GM06990 (cell line): ENCODE measurements at regions not wholly inside any gene's neighbourhood (a gene's known extent, or its start where the extent isn't known, plus 50 kb on each side); places are given as distances from the start of the nearest gene placed in this dataset.

Experiments
- DNase-seq: peaks from one replicate; pipeline ENCODE4 v3.0.0-alpha.2; 2011; ENCODE audit not compliant: insufficient read length; ENCODE audit errors: extremely low read depth
- H3K27me3 ChIP-seq: replicated peaks from 2 replicates; pipeline ENCODE4 v1.6.0; 2011; ENCODE audit warnings: low read length; ENCODE audit not compliant: control insufficient read depth, insufficient read depth
- H3K36me3 ChIP-seq: 2 replicates; pipeline ENCODE4 v1.5.1; 2011; ENCODE audit warnings: low read length; ENCODE audit not compliant: control insufficient read depth, insufficient read depth
- H3K4me3 ChIP-seq: replicated peaks from 2 replicates; pipeline ENCODE4 v1.5.1; 2011; ENCODE audit warnings: low read depth, mild to moderate bottlenecking, control low read depth, low read length
- CTCF ChIP-seq: IDR thresholded peaks from 2 replicates; pipeline ENCODE4 v1.5.1; 2011; ENCODE audit warnings: low read length, control low read depth, mild to moderate bottlenecking, inconsistent platforms; ENCODE audit not compliant: insufficient read depth, poor library complexity, severe bottlenecking

- no peaks in the 10 kb centered on the region for H3K36me3 ChIP-seq
- no peak for DNase-seq
- H3K27me3 ChIP-seq = no peaks in the 10 kb centered on the region
- H3K4me3 ChIP-seq = no peak overlapping the region
- no peak for TF ChIP-seq CTCF
Measured at GRCh38 chr4:160811956-160812355, 1351.8 kb downstream of the FSTL5 start.

DNA sequence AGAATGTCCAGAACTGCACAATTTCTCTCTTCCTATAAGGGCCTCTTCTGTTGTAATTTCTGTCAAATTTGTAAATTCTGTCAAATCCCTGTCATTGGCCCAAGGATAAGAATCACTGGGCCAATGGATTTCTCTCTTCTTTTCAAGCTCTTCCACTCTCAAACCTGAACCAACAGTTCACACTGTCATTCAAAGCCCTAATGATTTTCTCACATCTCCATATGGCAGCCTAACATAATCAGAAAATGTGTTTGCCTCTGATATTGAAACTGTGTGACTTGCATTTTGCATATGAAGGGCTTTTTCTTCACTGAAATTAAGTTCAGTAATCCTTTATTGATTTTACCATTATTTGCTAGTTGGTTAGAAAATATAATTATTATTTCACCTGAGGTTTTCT is 1349.1 kb downstream of the FSTL5 start:
- H3K36me3 ChIP-seq = no peaks in the 10 kb centered on the region
- DNase-seq = no peak
- no peak overlapping the region for H3K4me3 ChIP-seq
- no peak for TF ChIP-seq CTCF
- no peaks in the 10 kb centered on the region for H3K27me3 ChIP-seq

GRCh38 chr4:160818571-160818970 is 1345.2 kb downstream of the FSTL5 start:
- Histone ChIP-seq H3K4me3 (no peak overlapping the region), H3K36me3 (no peaks in the 10 kb centered on the region), H3K27me3 (no peaks in the 10 kb centered on the region)
- no peak for TF ChIP-seq CTCF
- DNase-seq = no peak

- Histone ChIP-seq H3K4me3 (no peak overlapping the region), H3K27me3 (no peaks in the 10 kb centered on the region), H3K36me3 (no peaks in the 10 kb centered on the region)
- no peak for DNase-seq
- no peak for TF ChIP-seq CTCF
Measured at GRCh38 chr4:160819791-160820190, 1344.0 kb downstream of the FSTL5 start.

GRCh38 chr4:160824481-160824880 is 1339.3 kb downstream of the FSTL5 start:
- H3K36me3 ChIP-seq = no peaks in the 10 kb centered on the region
- TF ChIP-seq CTCF = no peak
- no peak for DNase-seq
- H3K4me3 ChIP-seq = no peak overlapping the region
- H3K27me3 ChIP-seq = no peaks in the 10 kb centered on the region

DNA sequence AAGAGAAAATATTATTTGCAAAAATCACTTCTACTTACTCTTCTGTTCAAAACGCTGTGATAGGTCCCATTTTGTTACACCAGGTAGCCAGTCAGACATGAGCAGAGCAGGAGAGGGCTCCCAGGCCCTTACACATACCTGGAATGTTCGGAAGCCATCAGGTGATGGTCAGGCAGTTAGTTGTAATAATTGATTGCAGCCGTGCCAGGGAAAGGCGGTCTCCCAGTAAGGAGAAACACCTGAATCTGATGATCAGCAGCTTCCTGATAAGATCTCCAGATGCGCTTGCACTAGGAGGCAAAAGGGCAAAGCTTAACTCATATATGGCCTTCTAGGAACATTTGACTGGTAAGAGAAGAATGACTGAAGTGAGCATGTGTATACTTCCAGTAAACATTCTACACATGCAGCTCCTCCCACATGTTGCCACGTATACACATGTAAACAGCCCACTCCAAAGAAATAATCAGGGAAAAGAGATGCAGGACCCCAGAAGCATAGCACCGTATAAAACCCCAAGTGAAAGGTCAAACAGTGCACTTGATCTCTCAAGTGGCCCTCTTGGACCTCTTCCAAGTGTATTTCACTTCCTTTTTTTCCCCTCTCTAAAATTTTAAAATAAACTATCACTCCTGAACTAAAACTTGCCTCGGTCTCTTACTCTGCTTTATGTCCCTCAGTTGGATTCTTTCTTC is 1338.0 kb downstream of the FSTL5 start:
- TF ChIP-seq CTCF = no peak
- no peak overlapping the region for H3K4me3 ChIP-seq
- H3K27me3 ChIP-seq = no peaks in the 10 kb centered on the region
- no peak for DNase-seq
- H3K36me3 ChIP-seq = no peaks in the 10 kb centered on the region
